HepG2 (cell line): ENCODE measurements at regions not wholly inside any gene's neighbourhood (a gene's known extent, or its start where the extent isn't known, plus 50 kb on each side); places are given as distances from the start of the nearest gene placed in this dataset.

Source experiments
- HDAC2 ChIP-seq: sonication (generic); formaldehyde crosslinking; IDR thresholded peaks from 2 replicates; pipeline ENCODE4 v1.4.0; 2020; ENCODE audit warnings: missing genetic modification reagents
- MEIS2 ChIP-seq: sonication (generic); formaldehyde crosslinking; IDR thresholded peaks from 2 replicates; pipeline ENCODE4 v1.9.0; 2021; ENCODE audit warnings: mild to moderate bottlenecking, missing genetic modification reagents
- ONECUT2 ChIP-seq: sonication (generic); formaldehyde crosslinking; IDR thresholded peaks from 2 replicates; pipeline ENCODE4 v1.4.0; 2020; ENCODE audit warnings: missing genetic modification reagents
- PHF20 ChIP-seq: sonication (generic); formaldehyde crosslinking; IDR thresholded peaks from 2 replicates; pipeline ENCODE4 v1.5.0; 2020; ENCODE audit warnings: mild to moderate bottlenecking, missing genetic modification reagents
- PHF5A ChIP-seq: IDR thresholded peaks from one replicate; pipeline ENCODE4 v1.6.1; 2018; ENCODE audit warnings: low read depth, missing genetic modification reagents; ENCODE audit not compliant: unreplicated experiment
- RARA ChIP-seq: IDR thresholded peaks from 2 replicates; pipeline ENCODE4 v1.6.1; 2016; ENCODE audit warnings: missing genetic modification reagents, missing compliant biosample characterization
- SMAD1 ChIP-seq: sonication (generic); formaldehyde crosslinking; IDR thresholded peaks from 2 replicates; pipeline ENCODE4 v1.4.0; 2020; ENCODE audit warnings: missing genetic modification reagents, low read depth, mild to moderate bottlenecking, borderline replicate concordance
- SNAI1 ChIP-seq: sonication (generic); formaldehyde crosslinking; IDR thresholded peaks from 2 replicates; pipeline ENCODE4 v1.5.0; 2020; ENCODE audit warnings: mild to moderate bottlenecking, missing genetic modification reagents, borderline replicate concordance
- SUZ12 ChIP-seq: fragments of 150-350 bp; IDR thresholded peaks from 2 replicates; pipeline ENCODE4 v1.6.1; 2014; ENCODE audit warnings: low read depth, low read length
- XRCC5 ChIP-seq: fragments of 200-400 bp; formaldehyde crosslinking; optimal IDR thresholded peaks from 2 replicates; pipeline ENCODE3; 2017; ENCODE audit warnings: mild to moderate bottlenecking, low read length
- ZNF124 ChIP-seq: sonication (generic); formaldehyde crosslinking; IDR thresholded peaks from 2 replicates; pipeline ENCODE4 v1.4.0; 2020; ENCODE audit warnings: missing genetic modification reagents
- ZNF20 ChIP-seq: sonication (generic); formaldehyde crosslinking; IDR thresholded peaks from 2 replicates; pipeline ENCODE4 v1.4.0; 2020; ENCODE audit warnings: mild to moderate bottlenecking, moderate library complexity, missing genetic modification reagents
- ZNF260 ChIP-seq: sonication (generic); formaldehyde crosslinking; IDR thresholded peaks from 2 replicates; pipeline ENCODE4 v1.4.0; 2020; ENCODE audit warnings: missing genetic modification reagents, low read depth, mild to moderate bottlenecking, borderline replicate concordance
- ZNF788 ChIP-seq: sonication (generic); formaldehyde crosslinking; IDR thresholded peaks from 2 replicates; pipeline ENCODE4 v1.5.0; 2020; ENCODE audit warnings: mild to moderate bottlenecking, missing genetic modification reagents, borderline replicate concordance
- ZSCAN31 ChIP-seq: sonication (generic); formaldehyde crosslinking; IDR thresholded peaks from 2 replicates; pipeline ENCODE4 v1.5.0; 2020; ENCODE audit warnings: low read depth, mild to moderate bottlenecking, missing genetic modification reagents
- TF ChIP-seq, protein P1 (sequence below): sonication (generic); formaldehyde crosslinking; IDR thresholded peaks from 2 replicates; pipeline ENCODE4 v1.4.0; 2020; ENCODE audit warnings: missing genetic modification reagents, borderline replicate concordance
- TF ChIP-seq, protein P2 (sequence below): sonication (generic); formaldehyde crosslinking; IDR thresholded peaks from 2 replicates; pipeline ENCODE4 v1.8.0; 2023; ENCODE audit warnings: mild to moderate bottlenecking, missing genetic modification reagents
- TF ChIP-seq, protein P3 (sequence below): sonication (generic); formaldehyde crosslinking; conservative IDR thresholded peaks from 2 replicates; pipeline ENCODE4 v1.8.1; 2023; ENCODE audit warnings: missing genetic modification reagents
- TF ChIP-seq, protein P4 (sequence below): sonication (generic); formaldehyde crosslinking; IDR thresholded peaks from 2 replicates; pipeline ENCODE4 v1.8.1; 2023; ENCODE audit warnings: mild to moderate bottlenecking, missing genetic modification reagents
- TF ChIP-seq, protein P5 (sequence below): sonication (generic); formaldehyde crosslinking; IDR thresholded peaks from 2 replicates; pipeline ENCODE4 v1.8.0; 2022; ENCODE audit warnings: mild to moderate bottlenecking, missing genetic modification reagents, borderline replicate concordance

DNA sequence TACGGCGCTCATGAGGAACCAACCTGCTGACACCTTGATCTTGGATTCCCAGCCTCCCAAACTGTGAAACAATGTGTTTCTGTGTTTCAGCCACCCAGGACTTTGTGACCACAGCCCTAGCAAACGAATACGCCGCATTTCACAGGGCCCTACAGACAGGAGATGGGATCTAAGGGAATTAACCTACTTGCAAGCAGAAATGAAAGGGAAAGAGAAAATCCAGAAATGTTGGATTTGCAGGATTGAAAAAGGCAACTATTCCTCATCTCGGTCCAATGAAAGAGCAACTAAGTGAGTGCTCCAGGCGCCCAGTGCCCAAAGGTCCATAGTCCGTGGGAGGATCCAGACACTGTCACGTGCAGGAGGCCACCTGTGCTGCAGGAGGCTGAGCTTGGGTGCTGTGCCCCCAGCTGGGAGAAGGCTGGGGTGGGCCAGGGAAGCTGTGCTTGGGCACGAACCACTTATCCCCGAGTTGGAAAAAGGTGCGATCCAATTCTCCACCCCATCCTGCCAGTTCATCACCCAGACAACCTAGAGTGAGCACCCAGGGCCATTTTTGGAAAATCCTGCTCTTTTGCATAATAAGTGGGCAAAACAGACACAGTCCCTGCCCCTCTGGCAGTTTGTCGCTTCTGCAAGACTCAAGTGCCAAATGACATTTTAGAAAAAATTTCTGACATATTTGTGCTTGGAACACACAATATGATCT lies 177.9 kb downstream of the C9orf50 start (continued):
- TF ChIP-seq ZSCAN31 (CRISPR knock-in tag): no peak
- no peak; the same call in 1 of the 2 replicates for TF ChIP-seq SMAD1 (CRISPR knock-in tag)
- TF ChIP-seq, protein P1, sequence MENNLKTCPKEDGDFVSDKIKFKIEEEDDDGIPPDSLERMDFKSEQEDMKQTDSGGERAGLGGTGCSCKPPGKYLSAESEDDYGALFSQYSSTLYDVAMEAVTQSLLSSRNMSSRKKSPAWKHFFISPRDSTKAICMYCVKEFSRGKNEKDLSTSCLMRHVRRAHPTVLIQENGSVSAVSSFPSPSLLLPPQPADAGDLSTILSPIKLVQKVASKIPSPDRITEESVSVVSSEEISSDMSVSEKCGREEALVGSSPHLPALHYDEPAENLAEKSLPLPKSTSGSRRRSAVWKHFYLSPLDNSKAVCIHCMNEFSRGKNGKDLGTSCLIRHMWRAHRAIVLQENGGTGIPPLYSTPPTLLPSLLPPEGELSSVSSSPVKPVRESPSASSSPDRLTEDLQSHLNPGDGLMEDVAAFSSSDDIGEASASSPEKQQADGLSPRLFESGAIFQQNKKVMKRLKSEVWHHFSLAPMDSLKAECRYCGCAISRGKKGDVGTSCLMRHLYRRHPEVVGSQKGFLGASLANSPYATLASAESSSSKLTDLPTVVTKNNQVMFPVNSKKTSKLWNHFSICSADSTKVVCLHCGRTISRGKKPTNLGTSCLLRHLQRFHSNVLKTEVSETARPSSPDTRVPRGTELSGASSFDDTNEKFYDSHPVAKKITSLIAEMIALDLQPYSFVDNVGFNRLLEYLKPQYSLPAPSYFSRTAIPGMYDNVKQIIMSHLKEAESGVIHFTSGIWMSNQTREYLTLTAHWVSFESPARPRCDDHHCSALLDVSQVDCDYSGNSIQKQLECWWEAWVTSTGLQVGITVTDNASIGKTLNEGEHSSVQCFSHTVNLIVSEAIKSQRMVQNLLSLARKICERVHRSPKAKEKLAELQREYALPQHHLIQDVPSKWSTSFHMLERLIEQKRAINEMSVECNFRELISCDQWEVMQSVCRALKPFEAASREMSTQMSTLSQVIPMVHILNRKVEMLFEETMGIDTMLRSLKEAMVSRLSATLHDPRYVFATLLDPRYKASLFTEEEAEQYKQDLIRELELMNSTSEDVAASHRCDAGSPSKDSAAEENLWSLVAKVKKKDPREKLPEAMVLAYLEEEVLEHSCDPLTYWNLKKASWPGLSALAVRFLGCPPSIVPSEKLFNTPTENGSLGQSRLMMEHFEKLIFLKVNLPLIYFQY (CRISPR knock-in tag): peak; percentile 57; the same call in 1 of the 2 replicates
- no peak for TF ChIP-seq MEIS2
- TF ChIP-seq PHF20 (CRISPR knock-in tag): no peak
- TF ChIP-seq, protein P2, sequence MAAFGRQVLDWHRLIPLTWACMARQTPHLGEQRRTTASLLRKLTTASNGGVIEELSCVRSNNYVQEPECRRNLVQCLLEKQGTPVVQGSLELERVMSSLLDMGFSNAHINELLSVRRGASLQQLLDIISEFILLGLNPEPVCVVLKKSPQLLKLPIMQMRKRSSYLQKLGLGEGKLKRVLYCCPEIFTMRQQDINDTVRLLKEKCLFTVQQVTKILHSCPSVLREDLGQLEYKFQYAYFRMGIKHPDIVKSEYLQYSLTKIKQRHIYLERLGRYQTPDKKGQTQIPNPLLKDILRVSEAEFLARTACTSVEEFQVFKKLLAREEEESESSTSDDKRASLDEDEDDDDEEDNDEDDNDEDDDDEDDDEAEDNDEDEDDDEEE (CRISPR knock-in tag): no peak
- peak; percentile 75 for TF ChIP-seq HDAC2 (CRISPR knock-in tag)
- no peak for TF ChIP-seq ZNF124
- peak; percentile 59 for TF ChIP-seq XRCC5
- TF ChIP-seq, protein P3, sequence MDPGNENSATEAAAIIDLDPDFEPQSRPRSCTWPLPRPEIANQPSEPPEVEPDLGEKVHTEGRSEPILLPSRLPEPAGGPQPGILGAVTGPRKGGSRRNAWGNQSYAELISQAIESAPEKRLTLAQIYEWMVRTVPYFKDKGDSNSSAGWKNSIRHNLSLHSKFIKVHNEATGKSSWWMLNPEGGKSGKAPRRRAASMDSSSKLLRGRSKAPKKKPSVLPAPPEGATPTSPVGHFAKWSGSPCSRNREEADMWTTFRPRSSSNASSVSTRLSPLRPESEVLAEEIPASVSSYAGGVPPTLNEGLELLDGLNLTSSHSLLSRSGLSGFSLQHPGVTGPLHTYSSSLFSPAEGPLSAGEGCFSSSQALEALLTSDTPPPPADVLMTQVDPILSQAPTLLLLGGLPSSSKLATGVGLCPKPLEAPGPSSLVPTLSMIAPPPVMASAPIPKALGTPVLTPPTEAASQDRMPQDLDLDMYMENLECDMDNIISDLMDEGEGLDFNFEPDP: no peak
- no peak for TF ChIP-seq ZNF260
- peak; percentile 42; the same call in 1 of the 2 replicates for TF ChIP-seq SNAI1
- no peak for TF ChIP-seq SUZ12
- no peak for TF ChIP-seq ZNF20 (CRISPR knock-in tag)
- TF ChIP-seq ZNF788 (CRISPR knock-in tag): 0 out of 2 replicates have a peak, but pooled peaks have one; percentile 61
- TF ChIP-seq RARA (CRISPR knock-in tag): peak; percentile 60
- TF ChIP-seq ONECUT2 (CRISPR knock-in tag): no peak
- TF ChIP-seq, protein P4, sequence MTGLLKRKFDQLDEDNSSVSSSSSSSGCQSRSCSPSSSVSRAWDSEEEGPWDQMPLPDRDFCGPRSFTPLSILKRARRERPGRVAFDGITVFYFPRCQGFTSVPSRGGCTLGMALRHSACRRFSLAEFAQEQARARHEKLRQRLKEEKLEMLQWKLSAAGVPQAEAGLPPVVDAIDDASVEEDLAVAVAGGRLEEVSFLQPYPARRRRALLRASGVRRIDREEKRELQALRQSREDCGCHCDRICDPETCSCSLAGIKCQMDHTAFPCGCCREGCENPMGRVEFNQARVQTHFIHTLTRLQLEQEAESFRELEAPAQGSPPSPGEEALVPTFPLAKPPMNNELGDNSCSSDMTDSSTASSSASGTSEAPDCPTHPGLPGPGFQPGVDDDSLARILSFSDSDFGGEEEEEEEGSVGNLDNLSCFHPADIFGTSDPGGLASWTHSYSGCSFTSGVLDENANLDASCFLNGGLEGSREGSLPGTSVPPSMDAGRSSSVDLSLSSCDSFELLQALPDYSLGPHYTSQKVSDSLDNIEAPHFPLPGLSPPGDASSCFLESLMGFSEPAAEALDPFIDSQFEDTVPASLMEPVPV (CRISPR knock-in tag): 0 out of 2 replicates have a peak, but pooled peaks have one; percentile 31
- TF ChIP-seq, protein P5, sequence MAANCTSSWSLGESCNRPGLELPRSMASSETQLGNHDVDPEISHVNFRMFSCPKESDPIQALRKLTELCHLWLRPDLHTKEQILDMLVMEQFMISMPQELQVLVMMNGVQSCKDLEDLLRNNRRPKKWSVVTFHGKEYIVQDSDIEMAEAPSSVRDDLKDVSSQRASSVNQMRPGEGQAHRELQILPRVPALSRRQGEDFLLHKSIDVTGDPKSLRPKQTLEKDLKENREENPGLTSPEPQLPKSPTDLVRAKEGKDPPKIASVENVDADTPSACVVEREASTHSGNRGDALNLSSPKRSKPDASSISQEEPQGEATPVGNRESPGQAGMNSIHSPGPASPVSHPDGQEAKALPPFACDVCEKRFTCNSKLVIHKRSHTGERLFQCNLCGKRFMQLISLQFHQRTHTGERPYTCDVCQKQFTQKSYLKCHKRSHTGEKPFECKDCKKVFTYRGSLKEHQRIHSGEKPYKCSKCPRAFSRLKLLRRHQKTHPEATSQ (CRISPR knock-in tag): no peak; the same call in 1 of the 2 replicates
- no peak for TF ChIP-seq PHF5A (CRISPR knock-in tag)
